Endothelial cell of umbilical vein (primary cell): ENCODE measurements at regions not wholly inside any gene's neighbourhood (a gene's known extent, or its start where the extent isn't known, plus 50 kb on each side); places are given as distances from the start of the nearest gene placed in this dataset.

Source experiments
- POLR2A ChIP-seq: IDR thresholded peaks from 2 replicates; pipeline ENCODE4 v1.6.1; 2012; ENCODE audit warnings: low read depth, mild to moderate bottlenecking, control low read depth, low read length
- TF ChIP-seq, protein P1 (sequence below), 2 donors: IDR thresholded peaks; 1 replicate in 1 of 2; 2 replicates in 1 of 2; pipeline ENCODE4 v1.5.1; 2011; ENCODE audit warnings: low read length in 2 of 2, mild to moderate bottlenecking in 2 of 2, moderate library complexity in 2 of 2, control low read depth in 1 of 2, inconsistent platforms in 1 of 2, low read depth in 1 of 2; ENCODE audit not compliant: insufficient read depth in 1 of 2; ENCODE audit errors: extremely low read depth in 1 of 2

DNA sequence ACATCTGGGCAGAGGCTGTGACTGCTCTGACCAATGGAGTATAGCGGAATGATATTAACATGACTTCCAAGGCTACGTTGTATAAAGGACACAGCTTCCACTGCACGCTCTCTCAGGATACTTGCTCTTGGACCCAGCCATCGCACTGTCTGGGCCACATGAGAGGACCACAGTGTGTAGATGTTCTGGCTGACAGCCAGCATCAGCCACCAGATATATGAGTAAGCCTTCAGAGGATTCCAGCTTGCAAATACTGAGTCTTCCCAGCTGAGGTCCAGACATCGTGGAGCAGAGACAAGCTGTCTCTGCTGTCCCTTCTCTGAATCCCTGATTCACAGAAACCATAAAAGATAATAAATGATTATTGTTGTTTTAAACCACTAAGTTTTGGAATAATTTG, 146.8 kb upstream of the USP9X start:
- TF ChIP-seq, protein P1, sequence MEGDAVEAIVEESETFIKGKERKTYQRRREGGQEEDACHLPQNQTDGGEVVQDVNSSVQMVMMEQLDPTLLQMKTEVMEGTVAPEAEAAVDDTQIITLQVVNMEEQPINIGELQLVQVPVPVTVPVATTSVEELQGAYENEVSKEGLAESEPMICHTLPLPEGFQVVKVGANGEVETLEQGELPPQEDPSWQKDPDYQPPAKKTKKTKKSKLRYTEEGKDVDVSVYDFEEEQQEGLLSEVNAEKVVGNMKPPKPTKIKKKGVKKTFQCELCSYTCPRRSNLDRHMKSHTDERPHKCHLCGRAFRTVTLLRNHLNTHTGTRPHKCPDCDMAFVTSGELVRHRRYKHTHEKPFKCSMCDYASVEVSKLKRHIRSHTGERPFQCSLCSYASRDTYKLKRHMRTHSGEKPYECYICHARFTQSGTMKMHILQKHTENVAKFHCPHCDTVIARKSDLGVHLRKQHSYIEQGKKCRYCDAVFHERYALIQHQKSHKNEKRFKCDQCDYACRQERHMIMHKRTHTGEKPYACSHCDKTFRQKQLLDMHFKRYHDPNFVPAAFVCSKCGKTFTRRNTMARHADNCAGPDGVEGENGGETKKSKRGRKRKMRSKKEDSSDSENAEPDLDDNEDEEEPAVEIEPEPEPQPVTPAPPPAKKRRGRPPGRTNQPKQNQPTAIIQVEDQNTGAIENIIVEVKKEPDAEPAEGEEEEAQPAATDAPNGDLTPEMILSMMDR (IDR thresholded peaks at IDR 0.05; ENCODE audit: extremely low read depth in 1 of 2, insufficient read depth in 1 of 2, low read depth in 1 of 2, low read length in 2 of 2): no peak
- TF ChIP-seq POLR2A: no peak
